ENCODE measurements at regions not wholly inside any gene's neighbourhood (a gene's known extent, or its start where the extent isn't known, plus 50 kb on each side); places are given as distances from the start of the nearest gene placed in this dataset.

DNA sequence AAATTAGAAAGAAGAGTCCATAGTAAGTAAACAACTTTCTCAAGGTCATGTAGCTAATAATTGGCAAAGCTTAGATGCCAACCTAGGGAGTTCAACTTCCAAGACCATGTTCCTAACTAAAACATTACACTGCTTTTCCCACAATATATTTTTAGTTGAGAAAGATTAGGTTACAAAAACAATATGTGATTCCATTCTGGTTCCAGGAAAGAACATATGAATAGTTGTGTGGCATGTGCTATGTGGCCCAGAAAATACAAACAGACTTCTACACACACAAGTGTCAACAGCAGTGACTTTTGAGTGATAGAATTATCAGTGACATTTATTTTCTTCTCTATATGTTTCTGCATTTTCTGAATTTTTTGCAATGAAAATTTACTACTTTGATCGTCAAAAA lies 62.7 kb upstream of the EDNRA start (continued):
- TF ChIP-seq, protein P1, sequence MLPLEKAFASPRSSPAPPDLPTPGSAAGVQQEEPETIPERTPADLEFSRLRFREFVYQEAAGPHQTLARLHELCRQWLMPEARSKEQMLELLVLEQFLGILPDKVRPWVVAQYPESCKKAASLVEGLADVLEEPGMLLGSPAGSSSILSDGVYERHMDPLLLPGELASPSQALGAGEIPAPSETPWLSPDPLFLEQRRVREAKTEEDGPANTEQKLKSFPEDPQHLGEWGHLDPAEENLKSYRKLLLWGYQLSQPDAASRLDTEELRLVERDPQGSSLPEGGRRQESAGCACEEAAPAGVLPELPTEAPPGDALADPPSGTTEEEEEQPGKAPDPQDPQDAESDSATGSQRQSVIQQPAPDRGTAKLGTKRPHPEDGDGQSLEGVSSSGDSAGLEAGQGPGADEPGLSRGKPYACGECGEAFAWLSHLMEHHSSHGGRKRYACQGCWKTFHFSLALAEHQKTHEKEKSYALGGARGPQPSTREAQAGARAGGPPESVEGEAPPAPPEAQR (CRISPR knock-in tag; IDR thresholded peaks at IDR 0.05), result no peak

DNA sequence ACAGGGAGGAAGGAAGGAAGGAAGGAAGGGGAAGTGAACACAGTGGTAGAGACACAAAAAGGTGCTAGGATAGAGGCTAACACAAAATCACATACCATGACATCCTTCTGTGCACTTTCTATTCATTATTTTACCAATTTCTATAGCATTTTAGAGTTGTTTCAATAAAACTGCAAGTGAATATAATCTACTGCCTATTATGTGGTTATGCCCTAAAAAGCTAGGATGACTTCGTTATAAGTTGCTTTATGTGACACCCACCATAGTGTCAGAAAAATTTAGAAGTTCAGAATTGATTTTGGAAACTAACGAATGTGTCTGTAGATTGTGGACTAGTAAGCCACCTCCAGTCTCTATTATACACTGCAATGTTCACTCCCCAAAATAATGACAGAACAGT lies 59.4 kb upstream of the EDNRA start:
- Mint-ChIP-seq H3K9me3 (no peaks in the 10 kb centered on the region), H3K36me3 (no peaks in the 10 kb centered on the region), H3K4me1 (peaks cover 1% of the 10 kb centered on the region), H3K27me3 (ENCODE audit: low read depth) (no peaks in the 10 kb centered on the region), H3K4me3 (no peak overlapping the region), H3K27ac (no peak overlapping the region)
- CTCF ChIA-PET, result interaction anchor here (2.4 kb wide), 1 partner anchor 14 kb away, joined by 8 read pairs; no protein-coding TSS in a partner anchor
- ATAC-seq (no peak), DNase-seq (ENCODE audit: low spot score) (no peak)
- POLR2A ChIA-PET, result no interaction called here
- TF ChIP-seq ETV6 (CRISPR knock-in tag; IDR thresholded peaks at IDR 0.05) (no peak), NFATC4 (CRISPR knock-in tag; IDR thresholded peaks at IDR 0.05) (no peak)
- TF ChIP-seq, protein P2, sequence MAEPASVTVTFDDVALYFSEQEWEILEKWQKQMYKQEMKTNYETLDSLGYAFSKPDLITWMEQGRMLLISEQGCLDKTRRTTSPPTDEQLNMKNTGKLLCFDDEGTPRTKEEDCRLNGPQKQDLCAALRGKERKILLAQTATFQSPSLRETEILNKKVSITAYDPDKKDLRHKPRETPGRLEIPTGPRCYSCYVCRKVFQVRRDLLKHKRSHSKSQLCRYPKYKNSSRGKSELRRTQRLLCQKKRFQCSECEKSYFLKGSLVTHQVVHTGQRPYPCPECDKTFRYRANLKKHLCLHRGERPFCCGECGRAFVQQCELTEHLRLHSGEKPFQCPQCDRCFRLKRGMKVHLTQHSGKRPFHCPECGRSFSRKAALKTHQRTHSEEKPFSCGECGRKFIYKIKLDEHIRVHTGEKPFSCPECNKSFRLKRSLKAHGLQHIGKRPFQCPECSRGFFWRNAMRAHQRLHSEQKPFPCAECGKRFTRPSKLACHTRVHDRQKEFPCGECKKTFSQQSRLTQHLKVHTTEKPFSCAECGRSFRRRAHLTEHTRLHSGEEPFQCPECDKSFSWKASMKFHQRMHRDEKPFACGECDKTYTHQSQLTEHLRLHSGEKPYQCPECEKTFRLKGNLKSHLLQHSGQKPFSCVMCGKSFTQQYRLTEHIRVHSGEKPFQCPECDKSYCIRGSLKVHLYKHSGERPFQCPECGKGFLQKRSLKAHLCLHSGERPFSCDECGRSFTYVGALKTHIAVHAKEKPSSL (CRISPR knock-in tag; conservative IDR thresholded peaks at IDR 0.05), result no peak

DNA sequence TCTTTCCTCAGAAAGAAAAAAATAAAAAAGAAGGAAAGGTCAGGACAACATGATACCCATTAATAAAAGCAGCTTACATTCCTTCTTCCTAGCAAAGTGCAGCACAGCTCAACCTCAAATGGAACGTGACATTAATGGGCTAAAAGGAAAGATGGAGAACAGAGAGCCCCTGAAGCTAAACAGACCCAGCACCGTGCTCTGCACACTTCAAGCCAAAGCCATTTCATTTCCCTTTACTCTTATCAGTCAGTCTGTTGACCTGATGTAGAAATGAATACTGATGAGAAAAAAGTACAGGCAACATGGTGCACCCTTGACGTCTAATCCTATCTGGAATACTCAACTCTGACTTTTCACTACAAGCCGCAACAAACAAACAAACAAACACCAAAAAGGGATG lies 57.7 kb upstream of the EDNRA start:
- DNase-seq (ENCODE audit: low spot score) (no peak), ATAC-seq (no peak)
- peaks cover 7% of the 10 kb centered on the region for H3K4me1 Mint-ChIP-seq
- ChIA-PET POLR2A (no interaction called here), CTCF (no interaction called here)
- no peaks in the 10 kb centered on the region for H3K36me3 Mint-ChIP-seq
- H3K9me3 Mint-ChIP-seq, result no peaks in the 10 kb centered on the region
- no peak overlapping the region for H3K27ac Mint-ChIP-seq
- H3K4me3 Mint-ChIP-seq, result no peak overlapping the region
- no peaks in the 10 kb centered on the region for H3K27me3 Mint-ChIP-seq (ENCODE audit: low read depth)
- TF ChIP-seq ETV6 (CRISPR knock-in tag; IDR thresholded peaks at IDR 0.05) (no peak), FOXK1 (CRISPR knock-in tag; IDR thresholded peaks at IDR 0.05) (no peak), JAZF1 (CRISPR knock-in tag; IDR thresholded peaks at IDR 0.05) (no peak), CBFB (CRISPR knock-in tag; IDR thresholded peaks at IDR 0.05; ENCODE audit: low read depth) (no peak), NR3C1 (CRISPR knock-in tag; conservative IDR thresholded peaks at IDR 0.05; ENCODE audit: low read depth) (no peak), TCF7 (CRISPR knock-in tag; IDR thresholded peaks at IDR 0.05; ENCODE audit: low read depth) (no peak), NR2C2 (CRISPR knock-in tag; IDR thresholded peaks at IDR 0.05) (no peak), JUN (CRISPR knock-in tag; IDR thresholded peaks at IDR 0.05) (no peak), ATF1 (CRISPR knock-in tag; IDR thresholded peaks at IDR 0.05) (no peak), ESRRA (CRISPR knock-in tag; IDR thresholded peaks at IDR 0.05; ENCODE audit: borderline replicate concordance) (no peak)
- TF ChIP-seq, protein P3, sequence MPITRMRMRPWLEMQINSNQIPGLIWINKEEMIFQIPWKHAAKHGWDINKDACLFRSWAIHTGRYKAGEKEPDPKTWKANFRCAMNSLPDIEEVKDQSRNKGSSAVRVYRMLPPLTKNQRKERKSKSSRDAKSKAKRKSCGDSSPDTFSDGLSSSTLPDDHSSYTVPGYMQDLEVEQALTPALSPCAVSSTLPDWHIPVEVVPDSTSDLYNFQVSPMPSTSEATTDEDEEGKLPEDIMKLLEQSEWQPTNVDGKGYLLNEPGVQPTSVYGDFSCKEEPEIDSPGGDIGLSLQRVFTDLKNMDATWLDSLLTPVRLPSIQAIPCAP (CRISPR knock-in tag; IDR thresholded peaks at IDR 0.05), result no peak
- TF ChIP-seq, protein P4, sequence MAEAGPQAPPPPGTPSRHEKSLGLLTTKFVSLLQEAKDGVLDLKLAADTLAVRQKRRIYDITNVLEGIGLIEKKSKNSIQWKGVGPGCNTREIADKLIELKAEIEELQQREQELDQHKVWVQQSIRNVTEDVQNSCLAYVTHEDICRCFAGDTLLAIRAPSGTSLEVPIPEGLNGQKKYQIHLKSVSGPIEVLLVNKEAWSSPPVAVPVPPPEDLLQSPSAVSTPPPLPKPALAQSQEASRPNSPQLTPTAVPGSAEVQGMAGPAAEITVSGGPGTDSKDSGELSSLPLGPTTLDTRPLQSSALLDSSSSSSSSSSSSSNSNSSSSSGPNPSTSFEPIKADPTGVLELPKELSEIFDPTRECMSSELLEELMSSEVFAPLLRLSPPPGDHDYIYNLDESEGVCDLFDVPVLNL (CRISPR knock-in tag; IDR thresholded peaks at IDR 0.05; ENCODE audit: borderline replicate concordance, low read depth), result no peak
- TF ChIP-seq, protein P5, sequence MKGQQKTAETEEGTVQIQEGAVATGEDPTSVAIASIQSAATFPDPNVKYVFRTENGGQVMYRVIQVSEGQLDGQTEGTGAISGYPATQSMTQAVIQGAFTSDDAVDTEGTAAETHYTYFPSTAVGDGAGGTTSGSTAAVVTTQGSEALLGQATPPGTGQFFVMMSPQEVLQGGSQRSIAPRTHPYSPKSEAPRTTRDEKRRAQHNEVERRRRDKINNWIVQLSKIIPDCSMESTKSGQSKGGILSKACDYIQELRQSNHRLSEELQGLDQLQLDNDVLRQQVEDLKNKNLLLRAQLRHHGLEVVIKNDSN (CRISPR knock-in tag; IDR thresholded peaks at IDR 0.05), result no peak
- TF ChIP-seq, protein P6, sequence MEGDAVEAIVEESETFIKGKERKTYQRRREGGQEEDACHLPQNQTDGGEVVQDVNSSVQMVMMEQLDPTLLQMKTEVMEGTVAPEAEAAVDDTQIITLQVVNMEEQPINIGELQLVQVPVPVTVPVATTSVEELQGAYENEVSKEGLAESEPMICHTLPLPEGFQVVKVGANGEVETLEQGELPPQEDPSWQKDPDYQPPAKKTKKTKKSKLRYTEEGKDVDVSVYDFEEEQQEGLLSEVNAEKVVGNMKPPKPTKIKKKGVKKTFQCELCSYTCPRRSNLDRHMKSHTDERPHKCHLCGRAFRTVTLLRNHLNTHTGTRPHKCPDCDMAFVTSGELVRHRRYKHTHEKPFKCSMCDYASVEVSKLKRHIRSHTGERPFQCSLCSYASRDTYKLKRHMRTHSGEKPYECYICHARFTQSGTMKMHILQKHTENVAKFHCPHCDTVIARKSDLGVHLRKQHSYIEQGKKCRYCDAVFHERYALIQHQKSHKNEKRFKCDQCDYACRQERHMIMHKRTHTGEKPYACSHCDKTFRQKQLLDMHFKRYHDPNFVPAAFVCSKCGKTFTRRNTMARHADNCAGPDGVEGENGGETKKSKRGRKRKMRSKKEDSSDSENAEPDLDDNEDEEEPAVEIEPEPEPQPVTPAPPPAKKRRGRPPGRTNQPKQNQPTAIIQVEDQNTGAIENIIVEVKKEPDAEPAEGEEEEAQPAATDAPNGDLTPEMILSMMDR (IDR thresholded peaks at IDR 0.05), result no peak
- TF ChIP-seq, protein P7, sequence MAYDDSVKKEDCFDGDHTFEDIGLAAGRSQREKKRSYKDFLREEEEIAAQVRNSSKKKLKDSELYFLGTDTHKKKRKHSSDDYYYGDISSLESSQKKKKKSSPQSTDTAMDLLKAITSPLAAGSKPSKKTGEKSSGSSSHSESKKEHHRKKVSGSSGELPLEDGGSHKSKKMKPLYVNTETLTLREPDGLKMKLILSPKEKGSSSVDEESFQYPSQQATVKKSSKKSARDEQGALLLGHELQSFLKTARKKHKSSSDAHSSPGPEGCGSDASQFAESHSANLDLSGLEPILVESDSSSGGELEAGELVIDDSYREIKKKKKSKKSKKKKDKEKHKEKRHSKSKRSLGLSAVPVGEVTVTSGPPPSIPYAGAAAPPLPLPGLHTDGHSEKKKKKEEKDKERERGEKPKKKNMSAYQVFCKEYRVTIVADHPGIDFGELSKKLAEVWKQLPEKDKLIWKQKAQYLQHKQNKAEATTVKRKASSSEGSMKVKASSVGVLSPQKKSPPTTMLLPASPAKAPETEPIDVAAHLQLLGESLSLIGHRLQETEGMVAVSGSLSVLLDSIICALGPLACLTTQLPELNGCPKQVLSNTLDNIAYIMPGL (CRISPR knock-in tag; IDR thresholded peaks at IDR 0.05), result no peak
- TF ChIP-seq, protein P1 (CRISPR knock-in tag; IDR thresholded peaks at IDR 0.05), result no peak

Data from WTC11 (cell line).